GM12891 (cell line): ENCODE measurements at regions not wholly inside any gene's neighbourhood (a gene's known extent, or its start where the extent isn't known, plus 50 kb on each side); places are given as distances from the start of the nearest gene placed in this dataset.

Experiments used
- PAX5 ChIP-seq: IDR thresholded peaks from 2 replicates; pipeline ENCODE4 v1.6.1; 2011; ENCODE audit warnings: low read length, moderate library complexity, mild to moderate bottlenecking; ENCODE audit not compliant: insufficient read depth, severe bottlenecking
- POLR2AphosphoS5 ChIP-seq: IDR thresholded peaks from 2 replicates; pipeline ENCODE4 v1.6.1; 2011; ENCODE audit warnings: low read depth, low read length, control low read depth

GRCh38 chr3:181403876-181404660, 307.7 kb upstream of the SOX2 start:
- TF ChIP-seq POLR2AphosphoS5 = no peak
- no peak for TF ChIP-seq PAX5
